Loucy (cell line): ENCODE measurements at regions not wholly inside any gene's neighbourhood (a gene's known extent, or its start where the extent isn't known, plus 50 kb on each side); places are given as distances from the start of the nearest gene placed in this dataset.

Experiments
- EZH2phosphoT487 ChIP-seq: fragments of 200-600 bp; IDR thresholded peaks from 2 replicates; pipeline ENCODE4 v1.6.1; 2018; ENCODE audit warnings: antibody characterized with exemption, mild to moderate bottlenecking, moderate library complexity, borderline replicate concordance
- TF ChIP-seq, protein P1 (sequence below): fragments of 200-600 bp; sonication (generic); conservative IDR thresholded peaks from 2 replicates; pipeline ENCODE4 v1.5.1; 2014; ENCODE audit warnings: mild to moderate bottlenecking, antibody characterized with exemption, low read length

DNA sequence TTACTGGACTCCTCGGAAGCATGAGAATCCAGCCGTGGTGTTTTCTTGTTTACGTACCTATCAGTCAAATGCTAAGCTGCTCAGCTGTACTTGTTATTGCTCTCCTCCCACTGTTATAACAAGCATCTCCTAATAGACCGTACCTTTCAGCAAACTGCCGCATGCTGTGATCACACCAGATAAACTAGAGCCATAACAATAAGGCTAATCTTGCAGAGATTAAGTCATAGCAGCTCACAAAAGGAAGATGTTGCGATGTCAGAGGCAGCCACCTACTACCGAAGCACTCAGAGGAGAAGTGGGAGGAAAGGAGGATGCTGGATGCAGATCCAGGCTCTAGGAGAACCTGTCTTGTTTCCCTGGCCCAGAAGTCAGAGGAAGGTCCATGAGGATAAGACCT is 196.0 kb downstream of the GALC start:
- TF ChIP-seq, protein P1, sequence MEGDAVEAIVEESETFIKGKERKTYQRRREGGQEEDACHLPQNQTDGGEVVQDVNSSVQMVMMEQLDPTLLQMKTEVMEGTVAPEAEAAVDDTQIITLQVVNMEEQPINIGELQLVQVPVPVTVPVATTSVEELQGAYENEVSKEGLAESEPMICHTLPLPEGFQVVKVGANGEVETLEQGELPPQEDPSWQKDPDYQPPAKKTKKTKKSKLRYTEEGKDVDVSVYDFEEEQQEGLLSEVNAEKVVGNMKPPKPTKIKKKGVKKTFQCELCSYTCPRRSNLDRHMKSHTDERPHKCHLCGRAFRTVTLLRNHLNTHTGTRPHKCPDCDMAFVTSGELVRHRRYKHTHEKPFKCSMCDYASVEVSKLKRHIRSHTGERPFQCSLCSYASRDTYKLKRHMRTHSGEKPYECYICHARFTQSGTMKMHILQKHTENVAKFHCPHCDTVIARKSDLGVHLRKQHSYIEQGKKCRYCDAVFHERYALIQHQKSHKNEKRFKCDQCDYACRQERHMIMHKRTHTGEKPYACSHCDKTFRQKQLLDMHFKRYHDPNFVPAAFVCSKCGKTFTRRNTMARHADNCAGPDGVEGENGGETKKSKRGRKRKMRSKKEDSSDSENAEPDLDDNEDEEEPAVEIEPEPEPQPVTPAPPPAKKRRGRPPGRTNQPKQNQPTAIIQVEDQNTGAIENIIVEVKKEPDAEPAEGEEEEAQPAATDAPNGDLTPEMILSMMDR: no peak
- no peak for TF ChIP-seq EZH2phosphoT487
